HEK293T (cell line): ENCODE measurements at regions not wholly inside any gene's neighbourhood (a gene's known extent, or its start where the extent isn't known, plus 50 kb on each side); places are given as distances from the start of the nearest gene placed in this dataset.

Experiments used
- ARNT ChIP-seq: fragments of 450-650 bp; IDR thresholded peaks from 2 replicates; pipeline ENCODE4 v1.6.1; 2017; ENCODE audit warnings: mild to moderate bottlenecking
- BHLHE40 ChIP-seq: fragments of 450-650 bp; IDR thresholded peaks from 2 replicates; pipeline ENCODE4 v1.6.1; 2016; ENCODE audit warnings: mild to moderate bottlenecking, moderate library complexity, borderline replicate concordance
- ELF4 ChIP-seq: fragments of 450-650 bp; IDR thresholded peaks from 2 replicates; pipeline ENCODE4 v1.6.1; 2017; ENCODE audit warnings: antibody characterized with exemption
- FOXK2 ChIP-seq: fragments of 450-650 bp; IDR thresholded peaks from 2 replicates; pipeline ENCODE4 v1.6.1; 2016; ENCODE audit warnings: mild to moderate bottlenecking
- FOXM1 ChIP-seq: fragments of 450-650 bp; IDR thresholded peaks from 2 replicates; pipeline ENCODE4 v1.6.1; 2017; ENCODE audit warnings: mild to moderate bottlenecking, borderline replicate concordance
- HDGF ChIP-seq: fragments of 450-650 bp; IDR thresholded peaks from 2 replicates; pipeline ENCODE4 v1.6.1; 2017; ENCODE audit warnings: antibody characterized with exemption, borderline replicate concordance
- LEF1 ChIP-seq: fragments of 450-650 bp; IDR thresholded peaks from 2 replicates; pipeline ENCODE4 v1.6.1; 2017; ENCODE audit warnings: mild to moderate bottlenecking, borderline replicate concordance
- NFRKB ChIP-seq: fragments of 450-650 bp; IDR thresholded peaks from 2 replicates; pipeline ENCODE4 v1.6.1; 2016; ENCODE audit warnings: mild to moderate bottlenecking, moderate library complexity
- PKNOX1 ChIP-seq: fragments of 450-650 bp; IDR thresholded peaks from 2 replicates; pipeline ENCODE4 v1.6.1; 2016
- SP1 ChIP-seq: fragments of 450-650 bp; IDR thresholded peaks from 2 replicates; pipeline ENCODE4 v1.6.1; 2017
- SUZ12 ChIP-seq: fragments of 450-650 bp; IDR thresholded peaks from 2 replicates; pipeline ENCODE4 v1.6.1; 2016; ENCODE audit warnings: mild to moderate bottlenecking
- ZNF384 ChIP-seq: fragments of 450-650 bp; IDR thresholded peaks from 2 replicates; pipeline ENCODE4 v1.6.1; 2016

DNA sequence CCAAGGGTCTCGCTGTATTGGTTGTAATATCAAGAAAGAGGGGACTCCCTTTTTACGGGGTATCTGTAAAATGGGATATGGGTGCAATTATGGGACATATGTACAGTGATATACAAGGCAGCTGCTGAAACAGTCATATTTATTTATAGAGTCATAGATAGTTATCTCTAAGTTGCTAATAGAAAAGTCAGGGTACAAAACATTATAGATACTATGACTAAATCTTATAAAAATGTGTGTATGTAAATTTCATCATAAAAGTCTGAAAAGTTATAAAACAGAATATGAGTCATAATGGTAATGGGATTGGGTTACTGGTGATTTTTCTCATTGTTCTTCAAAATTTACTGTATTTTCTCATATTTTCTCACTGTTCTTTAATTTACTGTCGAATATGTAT, 344.9 kb upstream of the SLCO3A1 start:
- no peak for TF ChIP-seq ARNT
- no peak for TF ChIP-seq LEF1
- TF ChIP-seq NFRKB: no peak
- TF ChIP-seq PKNOX1: no peak
- no peak for TF ChIP-seq ELF4
- no peak for TF ChIP-seq FOXM1
- no peak for TF ChIP-seq SUZ12
- TF ChIP-seq ZNF384: no peak
- TF ChIP-seq BHLHE40: no peak
- TF ChIP-seq HDGF: no peak
- no peak for TF ChIP-seq FOXK2
- TF ChIP-seq SP1: no peak
